B cell (primary cell): ENCODE measurements at regions not wholly inside any gene's neighbourhood (a gene's known extent, or its start where the extent isn't known, plus 50 kb on each side); places are given as distances from the start of the nearest gene placed in this dataset.

Experiments
- ATAC-seq: fragments of 200-7000 bp; cut with Tn5 transposase; one replicate; pipeline ENCODE4 v1.10.0; 2021; ENCODE audit warnings: low read depth, mild to moderate bottlenecking, moderate number of reproducible peaks, moderate library complexity
- CTCF ChIA-PET: fragments of 350-600 bp; sonication (Branson Sonifier 250); formaldehyde crosslinking; loops from one replicate; lab custom pipeline; 2021; ENCODE audit warnings: antibody characterized with exemption, inconsistent platforms; lab: Charles Lee
- POLR2A ChIA-PET: fragments of 350-600 bp; sonication (Branson Sonifier 250); formaldehyde crosslinking; loops from one replicate; lab custom pipeline; 2021; ENCODE audit warnings: antibody characterized with exemption; lab: Charles Lee
- DNase-seq: peaks from one replicate; pipeline ENCODE4 v3.0.0; 2013
- H2AFZ ChIP-seq: 2 replicates; pipeline ENCODE4 v1.6.1; 2012; ENCODE audit warnings: mild to moderate bottlenecking, low read depth, low read length; ENCODE audit not compliant: insufficient read depth, poor library complexity, severe bottlenecking
- H3K27ac ChIP-seq, 2 donors: 1 replicate in 1 of 2; 2 replicates in 1 of 2; pipeline ENCODE4 v1.5.1; 2012 to 2013; ENCODE audit warnings: low read length in 2 of 2, mild to moderate bottlenecking in 2 of 2, moderate library complexity in 1 of 2
- H3K27me3 ChIP-seq, 4 experiments: fragments of 200-600 bp in 1 of 4; sonication (generic) in 1 of 4; replicated peaks in 1 of 4; 1 replicate in 2 of 4; 2 replicates in 2 of 4; pipeline versions ENCODE4 v1.6.1 to v1.7.0; 2013 to 2016; ENCODE audit warnings: low read length in 3 of 4, mild to moderate bottlenecking in 2 of 4, mixed read lengths in 1 of 4, moderate library complexity in 1 of 4; ENCODE audit not compliant: insufficient read depth in 4 of 4, control insufficient read depth in 3 of 4; ENCODE audit errors: control extremely low read depth in 1 of 4
- H3K36me3 ChIP-seq, 2 experiments: replicated peaks in 1 of 2; 1 replicate in 1 of 2; 2 replicates in 1 of 2; pipeline versions ENCODE4 v1.6.1 to v1.7.1; 2013; ENCODE audit warnings: low read length in 1 of 2; ENCODE audit not compliant: insufficient read depth in 2 of 2, control insufficient read depth in 1 of 2; ENCODE audit errors: control extremely low read depth in 1 of 2, extremely low read depth in 1 of 2
- H3K4me1 ChIP-seq, 2 donors: fragments of 200-600 bp in 1 of 2; sonication (generic) in 1 of 2; 1 replicate in 1 of 2; 2 replicates in 1 of 2; pipeline versions ENCODE4 v1.5.1 to v1.6.1; 2013 to 2017; ENCODE audit warnings: low read length in 2 of 2; ENCODE audit not compliant: control insufficient read depth in 2 of 2, insufficient read depth in 2 of 2
- H3K4me2 ChIP-seq: replicated peaks from 2 replicates; pipeline ENCODE3; 2012; ENCODE audit warnings: mild to moderate bottlenecking, low read depth, low read length; ENCODE audit not compliant: poor library complexity, severe bottlenecking
- H3K4me3 ChIP-seq, 5 experiments: fragments of 200-600 bp in 1 of 5; sonication (generic) in 1 of 5; 1 replicate in 3 of 5; 2 replicates in 2 of 5; pipeline versions ENCODE4 v1.5.1 to v1.7.0; 2011 to 2016; ENCODE audit warnings: low read length in 4 of 5, mild to moderate bottlenecking in 4 of 5, low read depth in 2 of 5, control low read depth in 1 of 5, moderate library complexity in 1 of 5; ENCODE audit not compliant: insufficient read depth in 1 of 5; ENCODE audit errors: control extremely low read depth in 1 of 5, extremely low read depth in 1 of 5
- H3K79me2 ChIP-seq: fragments of 200-600 bp; sonication (generic); one replicate; pipeline ENCODE4 v1.6.0; 2016; ENCODE audit warnings: low read length; ENCODE audit not compliant: control insufficient read depth, insufficient read depth
- H3K9ac ChIP-seq: fragments of 200-600 bp; sonication (generic); 2 replicates; pipeline ENCODE4 v1.6.1; 2017; ENCODE audit warnings: mild to moderate bottlenecking, low read length, moderate library complexity
- H3K9me3 ChIP-seq, 3 donors: one replicate each; pipeline versions ENCODE4 v1.6.1 to v1.7.1; 2013; ENCODE audit warnings: low read length in 2 of 3; ENCODE audit not compliant: control insufficient read depth in 2 of 3, insufficient read depth in 1 of 3; ENCODE audit errors: control extremely low read depth in 1 of 3
- H4K20me1 ChIP-seq: 2 replicates; pipeline ENCODE4 v1.6.0; 2012; ENCODE audit warnings: mild to moderate bottlenecking, low read length; ENCODE audit not compliant: insufficient read depth, control insufficient read depth, poor library complexity, severe bottlenecking
- H3K27ac Mint-ChIP-seq: one replicate; pipeline ENCODE4 v1.8.0; 2021; ENCODE audit warnings: mixed read lengths
- H3K27me3 Mint-ChIP-seq: one replicate; pipeline ENCODE4 v1.8.0; 2021; ENCODE audit warnings: mixed read lengths
- H3K4me1 Mint-ChIP-seq: one replicate; pipeline ENCODE4 v1.8.0; 2021; ENCODE audit warnings: mixed read lengths
- H3K4me3 Mint-ChIP-seq: one replicate; pipeline ENCODE4 v1.8.0; 2021; ENCODE audit warnings: mixed read lengths
- H3K9me3 Mint-ChIP-seq: one replicate; pipeline ENCODE4 v1.8.0; 2022; ENCODE audit warnings: mixed read lengths; ENCODE audit not compliant: insufficient read depth
- CTCF ChIP-seq: fragments of 200-600 bp; IDR thresholded peaks from one replicate; pipeline ENCODE4 v1.8.0; 2022; ENCODE audit warnings: antibody characterized with exemption, mild to moderate bottlenecking
- EZH2 ChIP-seq: IDR thresholded peaks from 2 replicates; pipeline ENCODE4 v1.6.1; 2012; ENCODE audit warnings: borderline replicate concordance, low read depth, mild to moderate bottlenecking, moderate library complexity, low read length; ENCODE audit not compliant: insufficient read depth, poor library complexity, severe bottlenecking
- WGBS: methylation state at CpG from one replicate; pipeline ENCODE4 v1.1.5; 2013; ENCODE audit warnings: missing lambda C conversion rate; ENCODE audit not compliant: insufficient coverage; 5-methylcytosine and 5-hydroxymethylcytosine counted together
- intact Hi-C: fragments of 100-400 bp; cut with micrococcal nuclease; formaldehyde crosslinking; loops from one replicate; pipeline ENCODE4 v1.10.0; 2022

- H3K9me3 Mint-ChIP-seq = no peaks in the 10 kb centered on the region
- no peaks in the 10 kb centered on the region for H4K20me1 ChIP-seq
- H3K27me3 ChIP-seq = no peaks in the 10 kb centered on the region
- ChIA-PET POLR2A (no interaction called here), CTCF (no interaction called here)
- TF ChIP-seq EZH2 (no peak), CTCF (no peak)
- no peak overlapping the region for H3K4me2 ChIP-seq
- no peaks in the 10 kb centered on the region for H3K9me3 ChIP-seq
- no peak overlapping the region for H3K27ac Mint-ChIP-seq
- intact Hi-C loops = no loop called here
- no peaks in the 10 kb centered on the region for H3K79me2 ChIP-seq
- WGBS = 98% methylated on average over 5 of the region's 5 CpGs
- no peaks in the 10 kb centered on the region for H3K36me3 ChIP-seq
- no peaks in the 10 kb centered on the region for H3K27me3 Mint-ChIP-seq
- H3K9ac ChIP-seq = no peak overlapping the region
- H3K27ac ChIP-seq = no peak overlapping the region
- DNase-seq (no peak), ATAC-seq (no peak)
- H3K4me3 Mint-ChIP-seq = no peak overlapping the region
- no peak overlapping the region for H2AFZ ChIP-seq
- H3K4me3 ChIP-seq = no peak overlapping the region
- H3K4me1 ChIP-seq = no peaks in the 10 kb centered on the region
- H3K4me1 Mint-ChIP-seq = no peaks in the 10 kb centered on the region
Observed at GRCh38 chr1:216905137-216905536, 181.9 kb upstream of the ESRRG start.

GRCh38 chr1:216904471-216904870, 181.2 kb upstream of the ESRRG start:
- intact Hi-C loops = no loop called here
- Histone ChIP-seq H2AFZ (no peak overlapping the region), H3K27me3 (no peaks in the 10 kb centered on the region), H3K79me2 (no peaks in the 10 kb centered on the region), H3K4me1 (no peaks in the 10 kb centered on the region), H3K4me2 (no peak overlapping the region), H4K20me1 (no peaks in the 10 kb centered on the region), H3K36me3 (no peaks in the 10 kb centered on the region), H3K4me3 (no peak overlapping the region), H3K27ac (no peak overlapping the region), H3K9me3 (no peaks in the 10 kb centered on the region), H3K9ac (no peak overlapping the region)
- DNase-seq (no peak), ATAC-seq (no peak)
- TF ChIP-seq CTCF = no peak
- 88% methylated on average over 2 of the region's 7 CpGs for WGBS
- no peaks in the 10 kb centered on the region for H3K27me3 Mint-ChIP-seq
- H3K27ac Mint-ChIP-seq = no peak overlapping the region
- H3K4me1 Mint-ChIP-seq = no peaks in the 10 kb centered on the region
- POLR2A ChIA-PET = no interaction called here
- CTCF ChIA-PET = no interaction called here
- H3K9me3 Mint-ChIP-seq = no peaks in the 10 kb centered on the region
- no peak overlapping the region for H3K4me3 Mint-ChIP-seq
